PC-3 (cell line): ENCODE measurements at regions not wholly inside any gene's neighbourhood (a gene's known extent, or its start where the extent isn't known, plus 50 kb on each side); places are given as distances from the start of the nearest gene placed in this dataset.

Experiments used
- EZH2 ChIP-seq: fragments of 300-600 bp; sonication (generic); IDR thresholded peaks from one replicate; pipeline ENCODE4 v1.6.1; 2017; ENCODE audit warnings: antibody characterized with exemption, mild to moderate bottlenecking, low read length; ENCODE audit not compliant: unreplicated experiment
- TF ChIP-seq, protein P1 (sequence below): fragments of 300-600 bp; sonication (generic); conservative IDR thresholded peaks from 2 replicates; pipeline ENCODE4 v1.5.1; 2017; ENCODE audit warnings: antibody characterized with exemption, low read depth, mild to moderate bottlenecking, low read length

DNA sequence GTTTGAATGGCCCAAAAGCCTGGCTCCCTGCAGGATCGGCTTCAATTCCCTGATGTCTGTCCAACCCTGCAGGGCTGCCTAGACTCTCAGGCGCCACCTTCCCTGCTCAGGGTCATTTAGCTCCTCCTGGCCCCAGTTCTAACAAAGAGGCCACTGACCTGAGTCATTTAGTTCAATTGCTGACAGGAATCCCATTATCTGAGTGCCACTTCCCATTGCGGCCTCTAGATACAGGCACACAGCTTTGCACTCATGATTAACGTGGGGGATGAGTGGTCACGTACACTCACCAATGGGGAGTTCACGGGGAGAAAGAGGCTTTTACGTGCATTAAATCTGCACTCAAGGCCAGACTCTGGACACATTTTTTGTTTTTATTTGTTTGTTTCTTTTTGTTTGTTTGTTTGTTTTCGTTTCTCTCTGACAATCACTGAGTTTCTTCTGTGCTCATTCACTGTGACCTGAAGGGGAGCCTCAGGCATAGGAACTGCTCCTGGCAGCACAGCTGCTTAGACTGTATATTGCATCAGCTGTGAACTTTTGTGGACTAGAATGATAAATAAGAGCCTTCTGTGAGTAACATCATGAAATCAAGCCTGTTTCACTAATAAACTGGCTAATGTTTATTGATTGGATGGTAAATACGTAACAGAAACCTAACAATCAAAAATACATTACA is 118.9 kb upstream of the CTNNA2 start:
- TF ChIP-seq, protein P1, sequence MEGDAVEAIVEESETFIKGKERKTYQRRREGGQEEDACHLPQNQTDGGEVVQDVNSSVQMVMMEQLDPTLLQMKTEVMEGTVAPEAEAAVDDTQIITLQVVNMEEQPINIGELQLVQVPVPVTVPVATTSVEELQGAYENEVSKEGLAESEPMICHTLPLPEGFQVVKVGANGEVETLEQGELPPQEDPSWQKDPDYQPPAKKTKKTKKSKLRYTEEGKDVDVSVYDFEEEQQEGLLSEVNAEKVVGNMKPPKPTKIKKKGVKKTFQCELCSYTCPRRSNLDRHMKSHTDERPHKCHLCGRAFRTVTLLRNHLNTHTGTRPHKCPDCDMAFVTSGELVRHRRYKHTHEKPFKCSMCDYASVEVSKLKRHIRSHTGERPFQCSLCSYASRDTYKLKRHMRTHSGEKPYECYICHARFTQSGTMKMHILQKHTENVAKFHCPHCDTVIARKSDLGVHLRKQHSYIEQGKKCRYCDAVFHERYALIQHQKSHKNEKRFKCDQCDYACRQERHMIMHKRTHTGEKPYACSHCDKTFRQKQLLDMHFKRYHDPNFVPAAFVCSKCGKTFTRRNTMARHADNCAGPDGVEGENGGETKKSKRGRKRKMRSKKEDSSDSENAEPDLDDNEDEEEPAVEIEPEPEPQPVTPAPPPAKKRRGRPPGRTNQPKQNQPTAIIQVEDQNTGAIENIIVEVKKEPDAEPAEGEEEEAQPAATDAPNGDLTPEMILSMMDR: no peak
- no peak for TF ChIP-seq EZH2
